ENCODE measurements at regions not wholly inside any gene's neighbourhood (a gene's known extent, or its start where the extent isn't known, plus 50 kb on each side); places are given as distances from the start of the nearest gene placed in this dataset.

DNA sequence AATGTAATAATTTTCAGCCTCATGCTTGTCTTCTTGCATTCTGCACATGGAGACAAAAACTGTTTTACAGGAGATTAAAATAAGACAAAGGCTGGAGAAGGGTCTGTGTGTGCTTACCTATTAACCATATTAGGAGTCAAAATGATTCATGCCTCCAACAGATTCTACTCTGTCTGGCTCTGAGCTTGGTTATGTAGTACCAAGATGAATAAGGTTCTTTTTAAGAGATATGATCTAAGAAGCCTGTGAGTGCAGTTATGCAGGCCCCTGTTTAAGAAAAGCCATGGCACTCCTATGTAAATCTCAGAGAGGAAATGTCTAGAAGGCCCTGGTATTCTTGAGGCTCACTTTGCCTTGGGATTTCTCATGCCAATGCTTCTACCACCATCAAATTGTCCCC, 486.6 kb upstream of the CDH11 start:
- H3K4me1 ChIP-seq: no peaks in the 10 kb centered on the region
- intact Hi-C loops (cut with DNase I; ENCODE audit: low total_unique reads): no loop called here
- H3K4me3 ChIP-seq: no peak overlapping the region
- H3K27me3 ChIP-seq: no peaks in the 10 kb centered on the region
- TF ChIP-seq POLR2AphosphoS5 (IDR thresholded peaks at IDR 0.05): no peak
- no peak for TF ChIP-seq POLR2A (IDR thresholded peaks at IDR 0.05)
- TF ChIP-seq, protein P1, sequence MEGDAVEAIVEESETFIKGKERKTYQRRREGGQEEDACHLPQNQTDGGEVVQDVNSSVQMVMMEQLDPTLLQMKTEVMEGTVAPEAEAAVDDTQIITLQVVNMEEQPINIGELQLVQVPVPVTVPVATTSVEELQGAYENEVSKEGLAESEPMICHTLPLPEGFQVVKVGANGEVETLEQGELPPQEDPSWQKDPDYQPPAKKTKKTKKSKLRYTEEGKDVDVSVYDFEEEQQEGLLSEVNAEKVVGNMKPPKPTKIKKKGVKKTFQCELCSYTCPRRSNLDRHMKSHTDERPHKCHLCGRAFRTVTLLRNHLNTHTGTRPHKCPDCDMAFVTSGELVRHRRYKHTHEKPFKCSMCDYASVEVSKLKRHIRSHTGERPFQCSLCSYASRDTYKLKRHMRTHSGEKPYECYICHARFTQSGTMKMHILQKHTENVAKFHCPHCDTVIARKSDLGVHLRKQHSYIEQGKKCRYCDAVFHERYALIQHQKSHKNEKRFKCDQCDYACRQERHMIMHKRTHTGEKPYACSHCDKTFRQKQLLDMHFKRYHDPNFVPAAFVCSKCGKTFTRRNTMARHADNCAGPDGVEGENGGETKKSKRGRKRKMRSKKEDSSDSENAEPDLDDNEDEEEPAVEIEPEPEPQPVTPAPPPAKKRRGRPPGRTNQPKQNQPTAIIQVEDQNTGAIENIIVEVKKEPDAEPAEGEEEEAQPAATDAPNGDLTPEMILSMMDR (IDR thresholded peaks at IDR 0.05): no peak
- no peak overlapping the region for H3K27ac ChIP-seq
- no peaks in the 10 kb centered on the region for H3K36me3 ChIP-seq
- H3K9me3 ChIP-seq: no peaks in the 10 kb centered on the region
- DNase-seq (ENCODE audit: low spot score in 2 of 2): no peak

DNA sequence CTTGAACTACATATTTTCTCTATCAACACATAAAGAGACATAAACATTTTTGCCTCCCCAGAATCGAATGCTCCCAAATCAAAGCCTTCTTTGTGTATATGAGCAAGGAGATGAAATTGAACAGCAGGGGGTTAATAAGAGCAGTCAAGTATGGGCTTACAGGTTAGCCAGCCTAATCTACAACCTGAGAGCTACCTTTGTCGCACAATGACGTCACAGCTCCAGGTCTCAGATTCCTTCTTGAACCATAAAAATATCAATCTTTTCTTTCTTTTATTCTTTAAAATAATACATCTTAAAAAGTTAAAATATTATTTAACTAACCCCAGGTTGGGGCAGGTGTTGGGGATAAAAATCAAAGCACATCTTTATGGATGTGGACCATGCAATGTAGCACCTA, 482.9 kb upstream of the CDH11 start:
- Histone ChIP-seq H3K27ac (no peak overlapping the region), H3K9me3 (no peaks in the 10 kb centered on the region), H3K4me1 (no peaks in the 10 kb centered on the region), H3K4me3 (no peak overlapping the region), H3K36me3 (no peaks in the 10 kb centered on the region), H3K27me3 (no peaks in the 10 kb centered on the region)
- intact Hi-C loops (cut with DNase I; ENCODE audit: low total_unique reads): no loop called here
- TF ChIP-seq POLR2AphosphoS5 (IDR thresholded peaks at IDR 0.05) (no peak), POLR2A (IDR thresholded peaks at IDR 0.05) (no peak)
- TF ChIP-seq, protein P1 (IDR thresholded peaks at IDR 0.05): no peak
- no peak for DNase-seq (ENCODE audit: low spot score in 2 of 2)

DNA sequence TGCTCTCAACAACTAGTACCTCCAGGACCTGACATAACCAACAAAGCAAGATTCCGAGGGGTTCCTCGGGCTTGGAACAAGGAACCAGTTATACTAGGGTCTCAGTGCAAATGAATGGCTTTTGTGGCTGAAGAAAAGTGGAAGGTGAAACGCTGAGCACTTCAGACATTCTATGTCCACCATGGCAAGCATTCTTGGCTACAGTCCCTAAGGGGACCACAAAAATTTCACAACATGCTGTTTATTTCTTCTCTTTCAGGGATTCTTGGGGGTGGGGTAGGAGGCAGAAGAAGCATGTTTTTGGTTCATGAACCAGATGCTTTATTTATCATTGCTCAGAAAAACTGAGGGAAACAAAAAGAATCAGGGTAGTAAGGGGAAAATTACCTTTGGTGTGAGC, 479.9 kb upstream of the CDH11 start:
- intact Hi-C loops (cut with DNase I; ENCODE audit: low total_unique reads): no loop called here
- Histone ChIP-seq H3K4me1 (no peaks in the 10 kb centered on the region), H3K27me3 (no peaks in the 10 kb centered on the region), H3K27ac (no peak overlapping the region), H3K4me3 (no peak overlapping the region), H3K9me3 (no peaks in the 10 kb centered on the region), H3K36me3 (no peaks in the 10 kb centered on the region)
- DNase-seq (ENCODE audit: low spot score in 2 of 2): no peak
- TF ChIP-seq POLR2AphosphoS5 (IDR thresholded peaks at IDR 0.05) (no peak), POLR2A (IDR thresholded peaks at IDR 0.05) (no peak)
- TF ChIP-seq, protein P1 (IDR thresholded peaks at IDR 0.05): no peak

DNA sequence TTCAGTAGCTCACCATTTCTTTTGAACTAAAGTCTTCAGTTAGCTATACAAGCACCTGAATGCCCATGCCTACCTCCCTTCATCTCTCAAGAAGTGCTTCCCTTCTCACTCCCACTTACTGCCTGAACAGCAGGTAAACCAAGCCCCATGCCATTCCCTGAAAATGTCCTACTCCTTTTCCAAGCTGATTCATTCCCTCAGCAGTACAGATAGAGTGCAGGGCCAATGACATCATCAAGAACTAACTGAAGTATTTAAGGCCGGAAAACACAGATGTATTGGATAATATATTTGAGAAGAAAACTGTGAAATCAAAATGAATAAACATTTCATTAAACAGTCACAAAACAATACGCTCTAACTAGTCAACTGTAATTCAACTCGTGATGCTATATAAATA, 478.8 kb upstream of the CDH11 start:
- Histone ChIP-seq H3K27ac (no peak overlapping the region), H3K4me3 (no peak overlapping the region), H3K9me3 (no peaks in the 10 kb centered on the region), H3K27me3 (no peaks in the 10 kb centered on the region), H3K36me3 (no peaks in the 10 kb centered on the region), H3K4me1 (no peaks in the 10 kb centered on the region)
- intact Hi-C loops (cut with DNase I; ENCODE audit: low total_unique reads): no loop called here
- TF ChIP-seq POLR2AphosphoS5 (IDR thresholded peaks at IDR 0.05): no peak
- no peak for TF ChIP-seq POLR2A (IDR thresholded peaks at IDR 0.05)
- TF ChIP-seq, protein P1 (IDR thresholded peaks at IDR 0.05): no peak
- DNase-seq (ENCODE audit: low spot score in 2 of 2): no peak

DNA sequence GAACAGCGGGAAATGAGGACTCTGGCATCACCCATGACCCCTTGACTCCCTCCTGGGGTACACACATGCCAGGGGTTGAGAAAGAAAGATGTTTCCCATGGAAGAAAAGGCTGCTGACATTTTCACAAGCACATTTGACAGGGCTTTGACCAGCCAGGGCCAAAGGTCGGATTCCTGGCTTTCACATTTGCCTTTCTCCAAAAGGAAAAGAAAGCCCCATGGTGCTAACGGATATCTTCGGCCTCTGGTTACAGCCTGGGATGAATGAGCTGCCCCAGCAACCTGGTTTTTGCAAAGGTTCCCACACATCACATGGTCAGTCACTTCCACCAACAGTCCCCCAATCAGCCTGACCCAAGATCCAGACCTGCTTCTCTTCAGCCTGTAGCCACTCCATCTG, 478.2 kb upstream of the CDH11 start:
- no peaks in the 10 kb centered on the region for H3K27me3 ChIP-seq
- DNase-seq (ENCODE audit: low spot score in 2 of 2): no peak

More for the DNA sequence above, 478.2 kb upstream of the CDH11 start:
- H3K27ac ChIP-seq: no peak overlapping the region
- H3K4me3 ChIP-seq: no peak overlapping the region
- H3K4me1 ChIP-seq: no peaks in the 10 kb centered on the region
- TF ChIP-seq POLR2AphosphoS5 (IDR thresholded peaks at IDR 0.05) (no peak), POLR2A (IDR thresholded peaks at IDR 0.05) (no peak)
- TF ChIP-seq, protein P1 (IDR thresholded peaks at IDR 0.05): no peak
- intact Hi-C loops (cut with DNase I; ENCODE audit: low total_unique reads): no loop called here
- H3K36me3 ChIP-seq: no peaks in the 10 kb centered on the region
- H3K9me3 ChIP-seq: no peaks in the 10 kb centered on the region

Measured in breast epithelium (tissue), 4 donors.